ENCODE measurements at regions not wholly inside any gene's neighbourhood (a gene's known extent, or its start where the extent isn't known, plus 50 kb on each side); places are given as distances from the start of the nearest gene placed in this dataset.
"Not testable (repeated sequence)": the region's sequence is repeated elsewhere in the genome, so short reads cannot be mapped to it uniquely, and the experiment has no call there.

DNA sequence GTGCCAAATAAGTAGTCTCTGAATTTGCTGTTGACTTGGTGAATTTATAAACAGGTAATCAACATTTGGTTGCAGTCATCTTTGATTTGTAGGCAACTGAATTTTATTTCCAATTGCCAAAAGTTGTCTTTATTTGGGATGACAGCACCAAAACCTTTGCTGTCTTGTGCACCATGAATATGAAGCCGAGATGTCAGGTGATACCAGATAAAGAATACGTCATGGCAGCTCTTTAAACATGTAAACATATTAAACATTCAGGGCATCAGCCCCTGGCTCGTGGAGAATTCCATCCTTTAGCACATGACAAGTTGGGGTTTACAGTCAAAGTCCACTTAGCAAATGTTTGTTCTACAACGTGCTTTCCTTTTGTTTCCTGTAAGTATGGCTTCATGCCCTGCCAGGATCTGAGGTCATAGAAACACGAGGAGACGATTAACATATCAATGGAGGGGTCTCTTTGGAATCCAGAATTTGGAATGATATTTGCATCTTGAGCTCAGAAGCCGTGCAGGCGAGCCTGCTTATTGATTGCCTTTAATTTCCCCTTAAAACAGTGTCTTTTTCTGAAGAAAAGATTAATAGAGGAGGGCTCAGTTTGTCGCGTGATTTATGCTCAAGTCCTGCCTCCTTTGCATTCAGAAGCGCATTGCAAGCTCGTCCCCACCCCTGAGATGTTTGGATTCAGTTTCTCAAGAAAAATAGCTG, 170.2 kb upstream of the ZNF217 start:
- H3K4me3 ChIP-seq (replicated peaks; ENCODE audit: low read depth, low read length): no peak overlapping the region
- H3K36me3 ChIP-seq (ENCODE audit: control insufficient read depth, insufficient read depth, low read length): no peaks in the 10 kb centered on the region
- no peak for DNase-seq (ENCODE audit: extremely low read depth, insufficient read length)
- TF ChIP-seq CTCF (IDR thresholded peaks at IDR 0.05; ENCODE audit: insufficient read depth, low read length, poor library complexity, severe bottlenecking): no peak
- H3K27me3 ChIP-seq (replicated peaks; ENCODE audit: control insufficient read depth, insufficient read depth, low read length): no peaks in the 10 kb centered on the region

GRCh38 chr20:53762423-53762798, 168.8 kb upstream of the ZNF217 start:
- not testable (repeated sequence) for H3K4me3 ChIP-seq (replicated peaks; ENCODE audit: low read depth, low read length); H3K27me3 ChIP-seq (replicated peaks; ENCODE audit: control insufficient read depth, insufficient read depth, low read length); DNase-seq (ENCODE audit: extremely low read depth, insufficient read length); H3K36me3 ChIP-seq (ENCODE audit: control insufficient read depth, insufficient read depth, low read length)

- Histone ChIP-seq H3K27me3 (replicated peaks; ENCODE audit: control insufficient read depth, insufficient read depth, low read length) (no peaks in the 10 kb centered on the region), H3K36me3 (ENCODE audit: control insufficient read depth, insufficient read depth, low read length) (no peaks in the 10 kb centered on the region), H3K4me3 (replicated peaks; ENCODE audit: low read depth, low read length) (no peak overlapping the region)
- no peak for TF ChIP-seq CTCF (IDR thresholded peaks at IDR 0.05; ENCODE audit: insufficient read depth, low read length, poor library complexity, severe bottlenecking)
- DNase-seq (ENCODE audit: extremely low read depth, insufficient read length): no peak
Observed at GRCh38 chr20:53760025-53760441, 166.4 kb upstream of the ZNF217 start.

- no peaks in the 10 kb centered on the region for H3K36me3 ChIP-seq (ENCODE audit: control insufficient read depth, insufficient read depth, low read length)
- TF ChIP-seq CTCF (IDR thresholded peaks at IDR 0.05; ENCODE audit: insufficient read depth, low read length, poor library complexity, severe bottlenecking): no peak
- no peak overlapping the region for H3K4me3 ChIP-seq (replicated peaks; ENCODE audit: low read depth, low read length)
- no peak for DNase-seq (ENCODE audit: extremely low read depth, insufficient read length)
- H3K27me3 ChIP-seq (replicated peaks; ENCODE audit: control insufficient read depth, insufficient read depth, low read length): no peaks in the 10 kb centered on the region
Observed at GRCh38 chr20:53757472-53757913, 163.9 kb upstream of the ZNF217 start.

DNA sequence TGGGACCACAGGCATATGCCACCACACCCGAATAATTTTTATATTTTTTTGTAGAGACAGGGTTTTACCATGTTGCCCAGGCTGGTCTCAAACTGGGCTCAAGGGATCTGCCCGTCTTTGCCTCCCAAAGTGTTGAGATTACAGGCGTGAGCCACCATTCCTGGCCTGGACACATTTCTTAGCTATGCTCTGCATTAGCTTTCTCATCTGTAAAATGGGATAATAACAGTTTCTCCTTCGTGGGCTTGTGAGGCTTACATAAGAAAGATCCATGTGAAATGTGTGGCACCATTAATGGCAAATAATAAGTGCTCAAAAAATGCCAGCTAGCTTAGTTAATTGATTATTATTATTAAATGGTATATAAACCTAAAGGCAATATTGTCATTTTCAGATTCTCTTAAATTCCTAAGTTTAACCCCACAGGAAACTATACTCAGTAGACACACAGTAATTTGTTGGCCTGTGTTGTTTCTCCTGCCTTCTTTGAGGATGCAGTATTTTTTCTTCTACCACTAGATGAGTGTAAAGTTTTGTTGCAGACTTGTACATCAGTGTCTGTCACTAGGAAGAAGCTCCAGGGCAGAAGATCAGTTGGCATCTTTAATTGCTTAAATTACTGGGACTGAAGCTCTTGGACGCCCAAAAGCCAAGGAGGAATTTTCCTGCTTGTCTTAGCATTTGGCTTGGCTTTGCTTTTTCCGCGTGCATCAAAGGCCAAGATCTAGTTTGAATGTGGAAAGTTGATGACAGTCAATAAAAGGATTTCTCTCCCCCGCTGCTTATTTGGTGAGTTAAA, 162.3 kb upstream of the ZNF217 start:
- H3K36me3 ChIP-seq (ENCODE audit: control insufficient read depth, insufficient read depth, low read length): no peaks in the 10 kb centered on the region
- DNase-seq (ENCODE audit: extremely low read depth, insufficient read length): no peak
- no peak for TF ChIP-seq CTCF (IDR thresholded peaks at IDR 0.05; ENCODE audit: insufficient read depth, low read length, poor library complexity, severe bottlenecking)
- H3K27me3 ChIP-seq (replicated peaks; ENCODE audit: control insufficient read depth, insufficient read depth, low read length): no peaks in the 10 kb centered on the region
- no peak overlapping the region for H3K4me3 ChIP-seq (replicated peaks; ENCODE audit: low read depth, low read length)

DNA sequence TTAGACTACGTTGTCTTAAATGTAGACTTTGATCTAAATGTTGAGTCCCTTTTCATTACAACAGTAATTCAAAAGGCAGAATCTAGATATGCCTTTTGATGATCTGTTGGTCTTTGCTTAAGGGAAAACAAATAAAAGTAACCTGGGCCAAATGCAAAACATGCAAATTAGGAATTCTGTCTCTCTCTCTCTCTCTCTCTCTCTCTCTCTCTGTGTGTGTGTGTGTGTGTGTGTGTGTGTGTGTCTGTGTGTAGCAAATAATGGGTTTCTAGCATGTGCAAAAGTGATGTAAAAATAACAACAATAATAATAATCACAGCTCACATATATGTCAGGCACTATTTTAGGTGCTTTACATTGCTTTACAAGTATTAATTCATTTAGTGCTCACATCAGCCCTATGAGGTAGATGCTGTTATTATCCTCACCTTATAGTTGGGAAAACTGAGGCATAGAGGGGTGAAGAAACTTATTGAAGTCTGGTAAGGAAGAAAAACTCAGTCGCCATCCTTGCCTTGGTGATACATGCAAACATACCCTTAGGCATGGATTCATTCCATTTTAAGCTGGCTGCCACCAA, 160.3 kb upstream of the ZNF217 start:
- H3K27me3 ChIP-seq (replicated peaks; ENCODE audit: control insufficient read depth, insufficient read depth, low read length): no peaks in the 10 kb centered on the region
- H3K36me3 ChIP-seq (ENCODE audit: control insufficient read depth, insufficient read depth, low read length): no peaks in the 10 kb centered on the region
- TF ChIP-seq CTCF (IDR thresholded peaks at IDR 0.05; ENCODE audit: insufficient read depth, low read length, poor library complexity, severe bottlenecking): no peak
- DNase-seq (ENCODE audit: extremely low read depth, insufficient read length): no peak
- 0 out of 2 replicates have a peak overlapping the region, but pooled peaks have one; percentile 4 for H3K4me3 ChIP-seq (replicated peaks; ENCODE audit: low read depth, low read length)
